ENCODE measurements at regions not wholly inside any gene's neighbourhood (a gene's known extent, or its start where the extent isn't known, plus 50 kb on each side); places are given as distances from the start of the nearest gene placed in this dataset.

GRCh38 chr1:22387919-22388580 is 63.6 kb upstream of the ZBTB40 start:
- DNase-seq, result no peak

DNA sequence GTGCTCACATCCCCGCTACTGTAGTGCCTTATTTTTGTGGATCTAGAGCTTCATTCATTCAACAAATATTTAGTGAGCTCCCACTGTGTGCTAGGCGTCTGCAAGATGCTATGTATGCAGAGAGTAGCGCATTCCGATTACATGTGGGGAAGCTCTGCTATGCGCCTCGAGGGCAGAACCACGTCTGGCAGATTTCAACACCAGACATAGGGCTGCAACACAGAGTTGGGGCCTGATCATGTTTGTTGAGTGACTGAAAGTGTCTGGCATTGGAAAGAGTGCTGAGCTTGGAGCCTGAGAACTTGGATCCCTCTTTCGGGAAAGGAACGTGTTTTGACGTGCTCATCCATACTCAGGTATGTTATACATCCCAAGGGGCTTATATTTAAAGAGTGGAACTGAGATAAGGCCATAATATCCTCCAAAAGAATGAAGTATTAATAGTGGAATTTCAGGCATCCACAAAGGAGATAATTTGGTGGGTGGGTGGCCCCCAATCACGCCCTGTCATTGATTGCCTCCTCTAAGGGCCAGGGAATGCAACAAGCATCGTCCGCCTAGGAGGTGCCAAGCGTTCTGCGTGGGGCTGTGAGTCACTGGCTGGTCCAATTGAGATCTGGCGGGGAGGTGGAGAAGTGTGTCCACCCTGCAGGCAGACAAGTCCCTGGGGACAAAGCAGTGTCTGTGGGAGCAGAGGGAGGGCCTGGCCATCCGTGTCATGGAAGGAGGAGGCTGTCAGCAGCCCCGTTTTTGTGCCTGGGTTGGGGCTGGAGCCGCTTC is 62.8 kb upstream of the ZBTB40 start:
- no peak for DNase-seq

DNA sequence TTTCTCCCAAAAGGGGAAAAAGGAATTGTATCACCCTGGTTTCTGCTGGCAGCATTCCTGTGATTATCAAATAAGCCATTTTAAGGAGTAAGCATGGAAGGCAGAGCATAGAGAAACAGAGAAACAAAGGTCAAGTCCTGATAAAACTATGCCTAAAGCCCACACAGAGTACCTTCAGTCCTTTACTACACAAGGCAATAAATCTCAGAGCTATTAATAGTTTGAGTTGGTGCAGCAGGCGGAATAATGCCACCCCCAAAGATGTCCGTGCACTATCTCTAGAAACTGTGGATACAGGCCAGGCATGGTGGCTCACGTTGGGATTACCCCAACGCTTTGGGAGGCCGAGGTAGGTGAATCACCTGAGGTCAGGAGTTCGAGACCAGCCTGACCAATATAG is 58.1 kb upstream of the ZBTB40 start:
- no peak for DNase-seq

- no peak for DNase-seq
Measured at GRCh38 chr1:22398656-22399420, 52.8 kb upstream of the ZBTB40 start.

- no peak for DNase-seq
Measured at GRCh38 chr1:22399421-22400091, 52.1 kb upstream of the ZBTB40 start.

Data from NCI-H1436 treated with DMSO at 0.1 percent for 48 hours (cell line).